ENCODE measurements at regions not wholly inside any gene's neighbourhood (a gene's known extent, or its start where the extent isn't known, plus 50 kb on each side); places are given as distances from the start of the nearest gene placed in this dataset.

GRCh38 chr7:108985037-108985436 lies 415.4 kb downstream of the DNAJB9 start:
- Histone ChIP-seq H3K27ac (no peak overlapping the region), H3K27me3 (no peaks in the 10 kb centered on the region), H3K36me3 (no peaks in the 10 kb centered on the region), H3K4me3 (no peak overlapping the region), H3K4me1 (no peaks in the 10 kb centered on the region), H3K9me3 (no peaks in the 10 kb centered on the region)
- ATAC-seq: no peak
- intact Hi-C loops (cut with DNase I): no loop called here
- TF ChIP-seq, protein P1, sequence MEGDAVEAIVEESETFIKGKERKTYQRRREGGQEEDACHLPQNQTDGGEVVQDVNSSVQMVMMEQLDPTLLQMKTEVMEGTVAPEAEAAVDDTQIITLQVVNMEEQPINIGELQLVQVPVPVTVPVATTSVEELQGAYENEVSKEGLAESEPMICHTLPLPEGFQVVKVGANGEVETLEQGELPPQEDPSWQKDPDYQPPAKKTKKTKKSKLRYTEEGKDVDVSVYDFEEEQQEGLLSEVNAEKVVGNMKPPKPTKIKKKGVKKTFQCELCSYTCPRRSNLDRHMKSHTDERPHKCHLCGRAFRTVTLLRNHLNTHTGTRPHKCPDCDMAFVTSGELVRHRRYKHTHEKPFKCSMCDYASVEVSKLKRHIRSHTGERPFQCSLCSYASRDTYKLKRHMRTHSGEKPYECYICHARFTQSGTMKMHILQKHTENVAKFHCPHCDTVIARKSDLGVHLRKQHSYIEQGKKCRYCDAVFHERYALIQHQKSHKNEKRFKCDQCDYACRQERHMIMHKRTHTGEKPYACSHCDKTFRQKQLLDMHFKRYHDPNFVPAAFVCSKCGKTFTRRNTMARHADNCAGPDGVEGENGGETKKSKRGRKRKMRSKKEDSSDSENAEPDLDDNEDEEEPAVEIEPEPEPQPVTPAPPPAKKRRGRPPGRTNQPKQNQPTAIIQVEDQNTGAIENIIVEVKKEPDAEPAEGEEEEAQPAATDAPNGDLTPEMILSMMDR (IDR thresholded peaks at IDR 0.05): no peak
- peak in 1 of 4 donors; percentile 28 for DNase-seq

GRCh38 chr7:108989319-108989718 lies 419.6 kb downstream of the DNAJB9 start:
- intact Hi-C loops (cut with DNase I): no loop called here
- DNase-seq (no peak), ATAC-seq (no peak)
- Histone ChIP-seq H3K27me3 (no peaks in the 10 kb centered on the region), H3K4me3 (no peak overlapping the region), H3K36me3 (no peaks in the 10 kb centered on the region), H3K27ac (no peak overlapping the region), H3K9me3 (no peaks in the 10 kb centered on the region), H3K4me1 (no peaks in the 10 kb centered on the region)
- TF ChIP-seq, protein P1 (IDR thresholded peaks at IDR 0.05): no peak

- ATAC-seq (no peak), DNase-seq (no peak)
- Histone ChIP-seq H3K27ac (no peak overlapping the region), H3K27me3 (no peaks in the 10 kb centered on the region), H3K9me3 (no peaks in the 10 kb centered on the region), H3K4me1 (no peaks in the 10 kb centered on the region), H3K36me3 (no peaks in the 10 kb centered on the region), H3K4me3 (no peak overlapping the region)
- TF ChIP-seq, protein P1 (IDR thresholded peaks at IDR 0.05): no peak
- intact Hi-C loops (cut with DNase I): no loop called here
Measured at GRCh38 chr7:108997480-108997879, 427.8 kb downstream of the DNAJB9 start.

DNA sequence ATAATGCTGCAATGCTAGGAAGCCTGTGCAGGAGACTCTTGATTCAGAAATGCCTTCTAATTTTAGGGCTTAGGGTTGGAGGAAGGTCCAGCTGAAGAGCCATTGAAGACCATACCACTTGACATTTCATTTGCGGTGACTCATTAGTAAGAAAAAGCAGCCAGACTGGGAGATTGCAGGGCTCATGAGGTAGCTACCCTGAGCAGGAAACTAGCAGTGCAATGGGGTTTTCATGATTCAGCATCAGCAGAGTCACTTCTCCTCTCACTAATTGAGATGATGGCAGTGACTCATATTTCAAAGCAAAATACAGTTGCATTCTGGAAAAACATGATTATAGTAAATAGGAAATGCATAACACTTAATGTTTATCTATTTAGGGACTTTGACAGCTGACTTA lies 434.1 kb downstream of the DNAJB9 start:
- no peak overlapping the region for H3K4me3 ChIP-seq
- no peaks in the 10 kb centered on the region for H3K4me1 ChIP-seq
- peak; percentile 98 for ATAC-seq
- intact Hi-C loops (cut with DNase I): no loop called here
- H3K9me3 ChIP-seq: no peaks in the 10 kb centered on the region
- H3K36me3 ChIP-seq: no peaks in the 10 kb centered on the region
- H3K27me3 ChIP-seq: no peaks in the 10 kb centered on the region
- TF ChIP-seq, protein P1 (IDR thresholded peaks at IDR 0.05): no peak
- no peak for DNase-seq
- H3K27ac ChIP-seq: no peak overlapping the region

DNA sequence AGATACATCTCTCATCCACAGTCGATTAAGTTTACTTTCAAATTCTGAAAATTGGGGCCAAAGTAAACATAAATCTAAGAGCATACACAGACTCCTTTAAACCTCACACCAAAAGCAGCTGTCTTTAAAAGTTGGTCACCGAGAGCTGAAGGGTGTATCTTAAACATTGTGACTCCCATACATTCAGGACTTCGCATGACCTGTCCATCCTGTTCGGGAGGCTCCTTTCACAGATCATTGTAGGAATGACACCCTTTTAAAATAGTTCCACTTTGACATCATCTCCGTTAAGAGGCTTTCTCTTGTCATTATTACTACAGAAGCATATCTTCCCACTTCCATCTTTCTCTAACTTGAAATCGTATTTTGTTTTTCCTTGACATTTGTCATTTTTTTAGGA lies 440.0 kb downstream of the DNAJB9 start:
- H3K27ac ChIP-seq: no peak overlapping the region
- DNase-seq (no peak), ATAC-seq (no peak)
- no peak overlapping the region for H3K4me3 ChIP-seq
- H3K27me3 ChIP-seq: no peaks in the 10 kb centered on the region
- no peaks in the 10 kb centered on the region for H3K9me3 ChIP-seq
- H3K36me3 ChIP-seq: no peaks in the 10 kb centered on the region
- TF ChIP-seq, protein P1 (IDR thresholded peaks at IDR 0.05): no peak
- intact Hi-C loops (cut with DNase I): no loop called here
- no peaks in the 10 kb centered on the region for H3K4me1 ChIP-seq
